Gastrocnemius medialis (tissue), 4 donors: ENCODE measurements at regions not wholly inside any gene's neighbourhood (a gene's known extent, or its start where the extent isn't known, plus 50 kb on each side); places are given as distances from the start of the nearest gene placed in this dataset.

Source experiments
- POLR2A ChIP-seq, 2 donors: fragments of 450-650 bp; IDR thresholded peaks; one replicate each; pipeline ENCODE4 v1.6.1; 2017; ENCODE audit warnings: antibody characterized with exemption in 2 of 2, mild to moderate bottlenecking in 2 of 2, moderate library complexity in 2 of 2
- TF ChIP-seq, protein P1 (sequence below), 5 experiments: fragments of 450-650 bp in 3 of 5; fragments of 200-600 bp in 2 of 5; sonication (generic) in 2 of 5; IDR thresholded peaks in 4 of 5; conservative IDR thresholded peaks in 1 of 5; 1 replicate in 4 of 5; 2 replicates in 1 of 5; pipeline ENCODE4 v1.5.1; 2016 to 2019; ENCODE audit warnings: antibody characterized with exemption in 5 of 5, mild to moderate bottlenecking in 3 of 5, moderate library complexity in 3 of 5

DNA sequence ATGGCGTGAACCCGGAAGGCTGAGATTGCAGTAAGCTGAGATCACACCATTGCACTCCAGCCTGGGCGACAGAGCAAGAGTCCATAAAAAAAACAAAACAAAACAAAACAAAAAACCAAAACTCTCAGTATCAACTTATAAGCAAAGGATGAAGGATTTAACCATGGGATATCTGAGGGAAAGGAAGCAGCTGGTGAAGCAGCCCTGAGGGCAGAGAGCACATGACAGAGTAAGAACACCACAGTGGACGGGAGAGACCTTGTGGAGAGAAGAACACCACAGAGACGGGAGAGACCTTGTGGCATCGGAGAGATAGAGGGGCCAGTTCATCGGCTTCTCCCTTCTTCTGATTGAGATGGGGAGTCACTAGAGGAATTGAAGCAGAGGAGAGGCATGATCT is 697.2 kb downstream of the HDGFL1 start:
- TF ChIP-seq, protein P1, sequence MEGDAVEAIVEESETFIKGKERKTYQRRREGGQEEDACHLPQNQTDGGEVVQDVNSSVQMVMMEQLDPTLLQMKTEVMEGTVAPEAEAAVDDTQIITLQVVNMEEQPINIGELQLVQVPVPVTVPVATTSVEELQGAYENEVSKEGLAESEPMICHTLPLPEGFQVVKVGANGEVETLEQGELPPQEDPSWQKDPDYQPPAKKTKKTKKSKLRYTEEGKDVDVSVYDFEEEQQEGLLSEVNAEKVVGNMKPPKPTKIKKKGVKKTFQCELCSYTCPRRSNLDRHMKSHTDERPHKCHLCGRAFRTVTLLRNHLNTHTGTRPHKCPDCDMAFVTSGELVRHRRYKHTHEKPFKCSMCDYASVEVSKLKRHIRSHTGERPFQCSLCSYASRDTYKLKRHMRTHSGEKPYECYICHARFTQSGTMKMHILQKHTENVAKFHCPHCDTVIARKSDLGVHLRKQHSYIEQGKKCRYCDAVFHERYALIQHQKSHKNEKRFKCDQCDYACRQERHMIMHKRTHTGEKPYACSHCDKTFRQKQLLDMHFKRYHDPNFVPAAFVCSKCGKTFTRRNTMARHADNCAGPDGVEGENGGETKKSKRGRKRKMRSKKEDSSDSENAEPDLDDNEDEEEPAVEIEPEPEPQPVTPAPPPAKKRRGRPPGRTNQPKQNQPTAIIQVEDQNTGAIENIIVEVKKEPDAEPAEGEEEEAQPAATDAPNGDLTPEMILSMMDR (IDR thresholded peaks at IDR 0.05 in 4 of 5, conservative IDR thresholded peaks at IDR 0.05 in 1 of 5): no peak
- TF ChIP-seq POLR2A (IDR thresholded peaks at IDR 0.05): no peak
